GM12878 (cell line): ENCODE measurements at regions not wholly inside any gene's neighbourhood (a gene's known extent, or its start where the extent isn't known, plus 50 kb on each side); places are given as distances from the start of the nearest gene placed in this dataset.

Experiments used
- ATAC-seq: fragments of 200-7000 bp; cut with Tn5 transposase; 3 replicates; pipeline ENCODE4 v1.9.1; 2020; ENCODE audit warnings: mild to moderate bottlenecking, moderate library complexity
- BruUV-seq: library from RNA; stranded (reverse); fragments of 400-500 nt; replicated peaks from 2 replicates; lab custom pipeline; 2021; lab: Mats Ljungman, UMichigan
- CTCF ChIA-PET: fragments of 300-600 bp; sonication (Branson Sonifier 250); formaldehyde crosslinking; extraction: SDS; loops from one replicate; lab custom pipeline; 2021; ENCODE audit warnings: inconsistent platforms; lab: Yijun Ruan, JAX
- POLR2A ChIA-PET: fragments of 350-600 bp; formaldehyde crosslinking; extraction: SDS; loops from one replicate; lab custom pipeline; 2021; ENCODE audit warnings: inconsistent platforms; lab: Charles Lee
- RAD21 ChIA-PET: fragments of 300-600 bp; sonication (Branson Sonifier 250); formaldehyde crosslinking; loops from one replicate; lab custom pipeline; 2023; ENCODE audit warnings: antibody characterized with exemption; ENCODE audit not compliant: unreplicated experiment; lab: Charles Lee
- SMC1A ChIA-PET: fragments of 300-600 bp; sonication (Branson Sonifier 250); formaldehyde crosslinking; loops from one replicate; lab custom pipeline; 2023; ENCODE audit not compliant: unreplicated experiment, uncharacterized antibody; lab: Charles Lee
- DNase-seq: peaks from one replicate; pipeline ENCODE4 v3.0.0-alpha.2; 2011; ENCODE audit warnings: low read depth, low spot score
- FAIRE-seq: peaks from 3 replicates; lab custom pipeline; 2011; peaks lifted over from hg19 to GRCh38; lab: Jason Lieb, UNC
- H2AFZ ChIP-seq: 2 replicates; pipeline ENCODE4 v1.6.0; 2011; ENCODE audit warnings: low read depth, low read length, control low read depth; ENCODE audit not compliant: control insufficient read depth
- H3K27ac ChIP-seq: 2 replicates; pipeline ENCODE4 v1.5.1; 2011; ENCODE audit warnings: control low read depth; ENCODE audit not compliant: control insufficient read depth, insufficient read depth
- H3K27me3 ChIP-seq, 2 experiments: replicated peaks in 1 of 2; 2 replicates each; pipeline versions ENCODE4 v1.6.0 to v1.6.1; 2011; ENCODE audit warnings: low read length in 1 of 2; ENCODE audit not compliant: control insufficient read depth in 2 of 2, insufficient read depth in 2 of 2
- H3K36me3 ChIP-seq, 2 experiments: 2 replicates each; pipeline ENCODE4 v1.5.1; 2011; ENCODE audit warnings: low read length in 1 of 2; ENCODE audit not compliant: control insufficient read depth in 2 of 2, insufficient read depth in 2 of 2
- H3K4me1 ChIP-seq: 2 replicates; pipeline ENCODE4 v1.6.1; 2011; ENCODE audit warnings: mild to moderate bottlenecking, low read length, moderate library complexity, mixed read lengths; ENCODE audit not compliant: control insufficient read depth, insufficient read depth
- H3K4me2 ChIP-seq: 2 replicates; pipeline ENCODE4 v1.6.0; 2011; ENCODE audit warnings: control low read depth; ENCODE audit not compliant: control insufficient read depth, insufficient read depth
- H3K4me3 ChIP-seq: fragments of 200-600 bp; sonication (generic); 2 replicates; pipeline ENCODE4 v1.5.1; 2016
- H3K79me2 ChIP-seq: 2 replicates; pipeline ENCODE4 v1.6.0; 2011; ENCODE audit warnings: low read length; ENCODE audit not compliant: control insufficient read depth, insufficient read depth
- H3K9ac ChIP-seq: 2 replicates; pipeline ENCODE4 v1.8.0; 2011; ENCODE audit warnings: low read length, control low read depth, mixed read lengths; ENCODE audit not compliant: control insufficient read depth, insufficient read depth
- H3K9me3 ChIP-seq: replicated peaks from 3 replicates; pipeline ENCODE4 v1.5.1; 2011; ENCODE audit warnings: mild to moderate bottlenecking, low read length; ENCODE audit not compliant: control insufficient read depth, insufficient read depth
- H4K20me1 ChIP-seq: 2 replicates; pipeline ENCODE4 v1.6.0; 2011; ENCODE audit not compliant: control insufficient read depth, insufficient read depth
- CUX1 ChIP-seq: IDR thresholded peaks from 2 replicates; pipeline ENCODE4 v1.6.1; 2012; ENCODE audit warnings: improper control_type of control experiment, low read depth, low read length; ENCODE audit not compliant: insufficient replicate concordance
- KLF5 ChIP-seq: fragments of 450-650 bp; IDR thresholded peaks from 2 replicates; pipeline ENCODE4 v1.6.1; 2014; ENCODE audit warnings: mild to moderate bottlenecking; ENCODE audit not compliant: partially characterized antibody
- MLLT1 ChIP-seq: fragments of 450-650 bp; IDR thresholded peaks from 2 replicates; pipeline ENCODE4 v1.6.1; 2016; ENCODE audit warnings: mild to moderate bottlenecking
- SIN3A ChIP-seq: IDR thresholded peaks from 2 replicates; pipeline ENCODE4 v1.6.1; 2012; ENCODE audit warnings: low read depth, low read length, improper control_type of control experiment
- ZNF274 ChIP-seq: IDR thresholded peaks from one replicate; pipeline ENCODE4 v1.8.0; 2011; ENCODE audit not compliant: insufficient read length, insufficient read depth
- WGBS: methylation state at CpG from one replicate; pipeline ENCODE4 v1.1.6; 2016; ENCODE audit warnings: low lambda C conversion rate; ENCODE audit not compliant: insufficient replicate concordance, insufficient coverage; ENCODE audit errors: missing lambda C conversion rate; 5-methylcytosine and 5-hydroxymethylcytosine counted together
- in situ Hi-C: fragments of 300-500 bp; cut with MboI; formaldehyde crosslinking; loops from 9 replicates; pipeline ENCODE4 v1.14.3; 2018; ENCODE audit warnings: mixed read lengths
- intact Hi-C: fragments of 100-400 bp; cut with micrococcal nuclease; formaldehyde crosslinking; loops from one replicate; pipeline ENCODE4 v1.14.2; 2022; ENCODE audit not compliant: unreplicated experiment

GRCh38 chr6:93731306-93731705 lies 311.9 kb upstream of the EPHA7 start:
- WGBS: 52% methylated on average over 1 of the region's 1 CpG
- no peak overlapping the region for H3K9ac ChIP-seq
- H3K36me3 ChIP-seq: no peaks in the 10 kb centered on the region
- intact Hi-C loops (no loop called here), in situ Hi-C loops (no loop called here)
- H3K79me2 ChIP-seq: no peaks in the 10 kb centered on the region
- no peaks in the 10 kb centered on the region for H3K9me3 ChIP-seq
- DNase-seq: no peak
- H3K4me1 ChIP-seq: no peaks in the 10 kb centered on the region
- H3K4me3 ChIP-seq: no peak overlapping the region
- TF ChIP-seq SIN3A (no peak), CUX1 (no peak), KLF5 (no peak), MLLT1 (no peak), ZNF274 (no peak)
- H3K27me3 ChIP-seq: no peaks in the 10 kb centered on the region
- H3K4me2 ChIP-seq: no peak overlapping the region
- no peak overlapping the region for H2AFZ ChIP-seq
- no peak for ATAC-seq
- RAD21 ChIA-PET: no interaction called here
- FAIRE-seq: no peak
- SMC1A ChIA-PET: no interaction called here
- no TSS peak for BruUV-seq
- CTCF ChIA-PET: interaction anchor here (1.1 kb wide), 1 partner anchor 10 kb away, joined by 3 read pairs; no protein-coding TSS in a partner anchor
- H4K20me1 ChIP-seq: no peaks in the 10 kb centered on the region
- H3K27ac ChIP-seq: no peak overlapping the region
- POLR2A ChIA-PET: no interaction called here
